Common myeloid progenitor, CD34-positive (primary cell): ENCODE measurements at regions not wholly inside any gene's neighbourhood (a gene's known extent, or its start where the extent isn't known, plus 50 kb on each side); places are given as distances from the start of the nearest gene placed in this dataset.

Experiments
- CTCF ChIA-PET: fragments of 350-600 bp; sonication (Branson Sonifier 250); formaldehyde crosslinking; loops from one replicate; lab custom pipeline; 2021; ENCODE audit warnings: antibody characterized with exemption; lab: Charles Lee
- POLR2A ChIA-PET: fragments of 350-600 bp; sonication (Branson Sonifier 250); formaldehyde crosslinking; loops from one replicate; lab custom pipeline; 2021; ENCODE audit warnings: antibody characterized with exemption; lab: Charles Lee
- DNase-seq, 3 donors: peaks; one replicate each; pipeline versions ENCODE4 v3.0.0 to v3.0.0-alpha.2; 2013
- H3K27ac ChIP-seq, 2 experiments: 1 replicate in 1 of 2; 2 replicates in 1 of 2; pipeline ENCODE4 v1.7.0; 2013; ENCODE audit warnings: inconsistent platforms in 2 of 2, low read length in 2 of 2, mild to moderate bottlenecking in 2 of 2, low read depth in 1 of 2, moderate library complexity in 1 of 2; ENCODE audit not compliant: severe bottlenecking in 2 of 2, insufficient read depth in 1 of 2, poor library complexity in 1 of 2
- H3K27me3 ChIP-seq, 5 experiments: replicated peaks in 2 of 5; 1 replicate in 3 of 5; 2 replicates in 2 of 5; pipeline versions ENCODE4 v1.6.1 to v1.7.0; 2013; ENCODE audit warnings: low read length in 4 of 5, mild to moderate bottlenecking in 2 of 5, moderate library complexity in 2 of 5, inconsistent platforms in 1 of 5; ENCODE audit not compliant: insufficient read depth in 5 of 5, control insufficient read depth in 4 of 5
- H3K36me3 ChIP-seq, 4 experiments: 1 replicate in 2 of 4; 2 replicates in 2 of 4; pipeline versions ENCODE4 v1.6.1 to v1.7.0; 2013; ENCODE audit warnings: low read length in 3 of 4, control low read depth in 1 of 4, mild to moderate bottlenecking in 1 of 4; ENCODE audit not compliant: control insufficient read depth in 4 of 4, insufficient read depth in 4 of 4
- H3K4me1 ChIP-seq, 4 experiments: 1 replicate in 3 of 4; 2 replicates in 1 of 4; pipeline versions ENCODE4 v1.6.1 to v1.7.1; 2013; ENCODE audit warnings: low read length in 3 of 4, mild to moderate bottlenecking in 3 of 4, control low read depth in 1 of 4, inconsistent platforms in 1 of 4, moderate library complexity in 1 of 4; ENCODE audit not compliant: control insufficient read depth in 4 of 4, insufficient read depth in 4 of 4; ENCODE audit errors: control extremely low read depth in 1 of 4
- H3K4me3 ChIP-seq, 7 experiments: 1 replicate in 4 of 7; 2 replicates in 3 of 7; pipeline versions ENCODE4 v1.5.1 to v1.7.0; 2013; ENCODE audit warnings: mild to moderate bottlenecking in 7 of 7, low read length in 6 of 7, moderate library complexity in 6 of 7, inconsistent platforms in 2 of 7, low read depth in 2 of 7, control low read depth in 1 of 7; ENCODE audit not compliant: insufficient read depth in 4 of 7, control insufficient read depth in 1 of 7; ENCODE audit errors: extremely low read depth in 1 of 7
- H3K9me3 ChIP-seq, 5 experiments: 1 replicate in 4 of 5; 2 replicates in 1 of 5; pipeline versions ENCODE4 v1.6.1 to v1.7.1; 2013; ENCODE audit warnings: low read length in 4 of 5, mild to moderate bottlenecking in 2 of 5, inconsistent platforms in 1 of 5, low read depth in 1 of 5, moderate library complexity in 1 of 5; ENCODE audit not compliant: control insufficient read depth in 4 of 5, insufficient read depth in 2 of 5; ENCODE audit errors: control extremely low read depth in 1 of 5
- WGBS: methylation state at CpG from one replicate; pipeline ENCODE4 v1.1.5; 2013; ENCODE audit not compliant: insufficient coverage; 5-methylcytosine and 5-hydroxymethylcytosine counted together

- CTCF ChIA-PET: no interaction called here
- DNase-seq: no peak
- WGBS: 50% methylated on average over 1 of the region's 2 CpGs
- Histone ChIP-seq H3K27ac (no peak overlapping the region), H3K4me3 (no peak overlapping the region), H3K27me3 (no peaks in the 10 kb centered on the region), H3K4me1 (no peaks in the 10 kb centered on the region), H3K9me3 (peaks cover 0 to 4% (median under 1%) of the 10 kb centered on the region in 5 experiments), H3K36me3 (no peaks in the 10 kb centered on the region)
- POLR2A ChIA-PET: no interaction called here
Measured at GRCh38 chr6:164427728-164428402, 881.5 kb downstream of the C6orf118 start.

DNA sequence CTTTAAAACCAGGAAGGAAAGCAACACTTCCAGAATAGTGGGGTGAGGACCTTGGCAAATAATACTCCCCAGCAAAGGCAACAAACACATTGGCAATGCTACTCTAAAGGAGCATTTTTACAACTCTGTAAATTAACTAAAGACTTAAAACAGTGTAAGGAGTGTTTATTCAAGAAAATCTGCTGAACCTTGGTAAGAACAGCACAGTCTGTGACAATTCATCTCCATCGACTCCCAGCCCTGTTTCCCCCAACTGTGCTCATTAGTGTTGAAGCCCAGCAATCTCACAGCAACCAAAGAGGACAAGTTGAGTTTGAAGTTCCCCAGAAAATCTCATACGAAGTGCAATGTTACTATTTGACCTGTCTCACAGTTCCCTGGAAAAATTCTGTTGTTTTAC lies 884.9 kb downstream of the C6orf118 start:
- Histone ChIP-seq H3K9me3 (peaks cover 0 to 11% (median 2%) of the 10 kb centered on the region in 5 experiments), H3K36me3 (no peaks in the 10 kb centered on the region), H3K4me1 (no peaks in the 10 kb centered on the region), H3K27ac (no peak overlapping the region), H3K27me3 (no peaks in the 10 kb centered on the region), H3K4me3 (no peak overlapping the region)
- CTCF ChIA-PET: no interaction called here
- WGBS: 93% methylated on average over 2 of the region's 2 CpGs
- DNase-seq: no peak
- POLR2A ChIA-PET: no interaction called here

DNA sequence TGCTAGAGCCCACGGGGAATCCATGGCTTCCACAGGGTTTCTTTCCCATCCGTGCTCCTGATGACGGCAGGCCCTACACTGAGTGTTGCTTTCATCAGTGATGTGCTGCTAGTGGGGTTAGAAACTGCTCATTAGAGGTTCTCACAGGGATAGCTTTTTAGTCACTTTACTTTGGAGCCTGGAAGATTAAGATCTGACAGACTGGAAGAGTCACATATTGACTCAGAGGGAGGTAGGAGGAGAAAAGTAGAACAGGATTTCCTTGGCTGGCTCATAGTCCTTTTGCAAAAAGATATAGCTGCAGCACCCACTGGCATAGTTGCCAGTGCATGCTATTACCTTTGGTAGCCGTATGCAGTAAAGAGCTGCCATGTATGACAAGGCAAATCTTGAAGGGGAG lies 890.3 kb downstream of the C6orf118 start:
- no peaks in the 10 kb centered on the region for H3K27me3 ChIP-seq
- no peaks in the 10 kb centered on the region for H3K4me1 ChIP-seq
- 95% methylated on average over 3 of the region's 4 CpGs for WGBS
- no peak overlapping the region for H3K4me3 ChIP-seq
- H3K36me3 ChIP-seq: no peaks in the 10 kb centered on the region
- H3K27ac ChIP-seq: no peak overlapping the region
- ChIA-PET POLR2A (no interaction called here), CTCF (no interaction called here)
- peaks cover 0 to 11% (median 2%) of the 10 kb centered on the region in 5 experiments for H3K9me3 ChIP-seq
- no peak for DNase-seq

DNA sequence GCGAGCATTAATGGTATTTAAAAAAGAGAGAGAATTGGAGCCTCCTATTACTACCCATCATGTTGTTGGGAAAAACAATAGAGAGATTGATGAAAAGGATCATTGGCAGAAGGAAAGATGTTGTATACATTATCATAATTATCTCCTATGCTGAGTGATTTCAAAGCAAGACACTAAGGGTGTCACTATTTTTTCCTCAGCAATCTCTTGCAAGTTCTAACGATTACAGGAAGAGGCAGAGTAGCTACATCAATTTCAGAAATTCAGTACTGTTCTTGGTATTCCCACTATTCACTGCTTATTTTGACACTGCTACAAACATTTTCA lies 891.2 kb downstream of the C6orf118 start:
- H3K4me1 ChIP-seq: no peaks in the 10 kb centered on the region

DNA sequence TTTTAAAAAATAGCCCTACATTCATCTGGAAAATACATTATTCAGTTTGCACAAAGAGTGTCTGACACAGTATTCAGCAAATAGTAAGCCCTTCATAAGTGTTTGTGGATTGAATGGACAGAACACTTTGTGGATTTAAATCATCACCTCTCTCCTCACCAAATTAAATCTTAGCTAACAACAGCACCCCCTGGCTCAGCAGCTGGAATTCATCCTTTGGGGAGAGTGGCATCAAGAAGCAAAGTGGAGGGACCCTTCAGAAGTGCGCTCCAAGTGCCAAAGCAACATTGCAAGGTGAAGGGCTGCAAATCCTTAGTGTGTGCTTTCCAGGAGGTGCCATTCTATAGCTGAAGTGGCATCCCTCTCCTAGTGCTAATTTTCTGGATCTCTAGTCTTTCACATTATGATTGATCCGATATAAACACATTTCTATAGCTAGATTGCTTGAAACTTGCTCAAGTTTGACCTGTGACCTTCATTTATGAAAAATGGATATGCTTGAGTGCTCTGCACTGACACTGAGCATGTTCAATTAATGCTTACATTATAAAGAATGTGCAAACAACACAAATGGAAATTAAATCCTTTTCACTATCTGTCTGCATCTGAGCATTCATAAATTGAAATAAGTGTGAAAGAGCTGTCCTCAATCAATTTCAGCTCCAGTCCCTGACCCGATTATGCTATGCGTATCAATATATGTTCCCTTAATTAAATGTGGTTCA lies 891.7 kb downstream of the C6orf118 start:
- peaks cover 0 to 6% (median 0%) of the 10 kb centered on the region in 5 experiments for H3K9me3 ChIP-seq
- no peaks in the 10 kb centered on the region for H3K36me3 ChIP-seq
- ChIA-PET POLR2A (no interaction called here), CTCF (no interaction called here)
- H3K27ac ChIP-seq: no peak overlapping the region
- H3K4me1 ChIP-seq: no peaks in the 10 kb centered on the region
- no peaks in the 10 kb centered on the region for H3K27me3 ChIP-seq
- no peak overlapping the region for H3K4me3 ChIP-seq
- DNase-seq: no peak
- 97% methylated on average over 3 of the region's 4 CpGs for WGBS

More for the DNA sequence above, 891.2 kb downstream of the C6orf118 start:
- WGBS: 90% methylated on average over 1 of the region's 2 CpGs
- ChIA-PET CTCF (no interaction called here), POLR2A (no interaction called here)
- no peak for DNase-seq
- Histone ChIP-seq H3K4me3 (no peak overlapping the region), H3K36me3 (no peaks in the 10 kb centered on the region), H3K27ac (no peak overlapping the region), H3K9me3 (peaks cover 0 to 7% (median 0%) of the 10 kb centered on the region in 5 experiments), H3K27me3 (no peaks in the 10 kb centered on the region)

- no peaks in the 10 kb centered on the region for H3K9me3 ChIP-seq
- ChIA-PET POLR2A (no interaction called here), CTCF (no interaction called here)
- no peak for DNase-seq
- H3K4me3 ChIP-seq: no peak overlapping the region
- no peaks in the 10 kb centered on the region for H3K4me1 ChIP-seq
- no peaks in the 10 kb centered on the region for H3K27me3 ChIP-seq
- H3K36me3 ChIP-seq: no peaks in the 10 kb centered on the region
- H3K27ac ChIP-seq: no peak overlapping the region
- 31% methylated on average over 5 of the region's 7 CpGs for WGBS
Measured at GRCh38 chr6:164415832-164416563, 893.4 kb downstream of the C6orf118 start.

- H3K9me3 ChIP-seq: no peaks in the 10 kb centered on the region
- no peak for DNase-seq
- no peak overlapping the region for H3K4me3 ChIP-seq
- H3K36me3 ChIP-seq: no peaks in the 10 kb centered on the region
- no CpG with 5 or more reads among the region's 3 CpGs for WGBS
- H3K27ac ChIP-seq: no peak overlapping the region
- H3K4me1 ChIP-seq: no peaks in the 10 kb centered on the region
- ChIA-PET POLR2A (no interaction called here), CTCF (no interaction called here)
- H3K27me3 ChIP-seq: no peaks in the 10 kb centered on the region
Measured at GRCh38 chr6:164414695-164415094, 894.7 kb downstream of the C6orf118 start.
